NCI-H2171 treated with DMSO at 0.1 percent for 48 hours (cell line): ENCODE measurements at regions not wholly inside any gene's neighbourhood (a gene's known extent, or its start where the extent isn't known, plus 50 kb on each side); places are given as distances from the start of the nearest gene placed in this dataset.

Experiments
- DNase-seq: peaks from one replicate; lab custom pipeline; 2025; lab: John Stamatoyannopoulos, UW

DNA sequence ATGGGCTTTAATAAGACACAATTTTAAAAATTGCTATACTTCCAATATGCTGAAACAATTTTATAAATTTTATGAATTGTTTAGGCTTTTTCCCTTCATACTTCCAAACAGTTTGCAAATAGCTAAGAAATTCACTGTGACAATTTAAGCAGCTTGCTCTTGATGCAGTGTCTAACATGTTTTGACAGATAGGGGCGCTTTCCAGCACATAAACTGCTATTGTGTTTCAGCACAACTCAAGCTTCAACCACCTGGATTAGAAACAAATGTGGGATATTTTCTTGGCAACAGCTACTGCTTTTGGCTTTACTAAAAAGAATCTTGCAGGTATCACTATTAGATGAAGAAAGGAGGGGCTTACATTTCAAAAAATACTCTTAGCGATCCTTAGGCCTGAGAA lies 565.8 kb upstream of the DPPA4 start:
- no peak for DNase-seq

DNA sequence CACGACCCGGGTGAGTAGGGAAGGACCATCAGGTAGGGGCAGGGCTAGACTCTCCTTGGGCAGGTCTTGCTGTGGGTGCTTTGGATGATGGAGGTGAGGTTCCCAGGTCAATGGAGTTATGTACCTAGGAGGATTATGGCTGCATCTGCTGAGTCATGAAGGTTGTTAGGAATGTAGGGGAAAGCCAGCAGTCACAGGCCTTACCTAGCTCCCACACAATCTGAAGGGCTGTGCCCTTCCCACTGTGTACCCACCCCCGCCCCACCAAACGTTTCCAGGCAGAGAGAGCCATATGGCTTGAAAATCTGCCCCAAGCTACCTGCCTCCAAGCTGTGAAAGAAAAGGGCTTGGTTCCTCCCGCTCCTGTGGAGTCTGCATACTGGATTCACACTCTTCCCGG lies 573.4 kb upstream of the DPPA4 start:
- DNase-seq = no peak

DNA sequence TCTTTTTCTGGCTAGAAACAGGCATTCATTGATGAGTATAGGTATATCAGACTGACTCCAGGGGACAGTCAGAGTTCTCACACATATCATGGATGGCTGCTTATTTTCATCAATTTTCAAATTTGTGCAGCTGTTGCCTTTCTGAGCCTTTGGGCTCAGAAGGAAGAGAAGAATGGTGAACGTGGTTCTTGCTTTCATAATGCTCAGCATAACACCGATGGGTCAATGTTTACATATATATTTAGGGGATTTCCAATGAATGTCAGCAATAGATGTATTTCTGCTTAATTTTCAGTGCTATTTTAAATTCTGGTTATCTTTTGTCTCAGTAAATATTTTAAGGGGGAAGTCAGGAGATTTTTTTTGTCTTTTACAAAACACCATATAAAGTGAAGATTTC lies 581.4 kb upstream of the DPPA4 start:
- no peak for DNase-seq

DNA sequence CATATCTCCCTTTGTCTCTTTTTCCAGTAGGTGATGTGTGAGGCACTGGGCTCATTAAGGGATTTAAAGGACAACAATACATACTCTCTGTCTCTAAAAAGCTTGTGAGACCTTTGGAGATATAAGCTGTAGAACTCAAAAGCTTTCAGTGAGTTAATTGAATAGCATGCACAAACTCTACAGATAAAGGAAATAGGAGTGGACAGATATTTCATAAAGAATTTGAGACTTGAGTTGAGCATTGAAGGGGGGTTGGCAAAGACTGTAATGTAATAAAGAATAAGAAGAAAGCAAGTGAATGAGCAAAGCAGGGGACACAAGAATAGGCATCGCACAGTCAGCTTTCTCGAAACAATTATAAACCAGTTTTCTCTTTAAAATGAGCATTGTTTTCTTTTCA lies 583.4 kb upstream of the DPPA4 start:
- no peak for DNase-seq

DNA sequence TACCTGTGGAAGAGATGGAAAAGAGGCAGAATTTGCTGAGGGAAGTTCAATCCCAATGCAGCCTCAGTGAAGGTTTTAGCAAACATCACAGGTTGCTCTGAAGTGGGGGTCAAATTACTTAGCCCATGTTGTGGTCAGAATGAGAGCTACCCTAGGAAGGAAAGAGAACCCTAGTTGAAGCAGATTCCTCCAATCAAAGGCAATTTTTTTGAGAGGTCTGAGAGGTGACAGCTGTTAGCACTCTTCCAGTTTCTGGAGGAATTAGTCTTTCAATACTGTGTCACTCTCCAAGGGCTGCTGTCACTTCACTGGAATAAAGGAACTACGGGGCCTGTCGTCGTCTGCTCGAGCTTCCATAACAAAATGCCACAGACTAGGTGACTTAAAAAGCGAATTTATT lies 584.2 kb upstream of the DPPA4 start:
- DNase-seq = no peak

DNA sequence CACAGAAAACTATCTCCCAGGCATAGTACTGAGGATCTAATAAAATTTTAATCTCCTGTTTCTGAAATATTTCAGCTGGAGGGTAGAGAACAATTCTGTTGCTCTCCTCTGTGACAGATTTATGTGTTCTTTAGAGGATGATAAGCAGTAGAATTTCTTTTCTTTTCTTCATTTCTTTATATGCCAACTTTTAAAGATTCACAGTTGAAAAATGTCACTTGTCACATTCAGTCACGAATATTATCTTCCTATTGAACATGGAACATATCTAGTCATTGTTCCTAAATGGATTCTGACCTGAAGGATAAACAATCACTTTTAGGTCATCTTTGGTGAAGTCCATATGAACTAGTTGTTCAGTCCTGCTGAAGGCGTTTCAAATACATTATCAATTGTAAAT lies 585.5 kb upstream of the DPPA4 start:
- DNase-seq = no peak

DNA sequence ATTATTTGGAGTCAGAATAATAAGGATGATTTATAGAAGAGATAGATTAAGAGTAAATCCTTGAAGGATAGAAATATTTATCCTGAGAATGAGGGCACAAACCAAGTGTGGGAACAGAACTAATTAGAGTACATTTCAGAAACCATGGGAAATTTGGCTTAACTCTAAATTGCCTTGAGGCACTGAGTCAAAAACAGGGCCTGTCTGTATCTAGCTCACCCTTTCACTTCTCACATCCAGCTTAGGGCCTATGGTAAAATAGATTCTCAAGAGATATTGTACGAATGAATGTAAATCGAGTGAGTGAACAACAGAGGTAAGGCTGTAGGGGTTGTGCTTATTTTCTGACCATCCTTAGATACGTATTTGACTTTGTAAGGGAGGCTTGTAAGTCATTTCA lies 586.1 kb upstream of the DPPA4 start:
- no peak for DNase-seq

DNA sequence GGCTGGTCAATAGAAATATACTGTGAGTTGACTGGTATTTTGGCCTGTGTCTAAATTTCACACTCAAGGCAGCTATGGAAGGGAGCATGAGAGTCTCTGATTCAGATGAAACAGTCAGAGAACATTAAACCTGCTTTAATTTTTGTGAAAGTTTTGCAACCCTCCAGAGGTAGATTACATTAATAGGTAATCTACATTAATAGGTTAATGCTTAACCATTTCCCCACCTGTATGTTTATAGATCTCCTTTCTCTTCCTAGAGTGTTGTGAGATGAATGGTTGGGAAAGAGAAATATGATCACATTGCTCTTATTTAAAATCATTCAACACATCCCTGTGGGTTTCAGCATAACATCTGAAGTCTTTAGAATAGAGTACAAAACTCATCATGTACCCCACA lies 586.9 kb upstream of the DPPA4 start:
- no peak for DNase-seq

DNA sequence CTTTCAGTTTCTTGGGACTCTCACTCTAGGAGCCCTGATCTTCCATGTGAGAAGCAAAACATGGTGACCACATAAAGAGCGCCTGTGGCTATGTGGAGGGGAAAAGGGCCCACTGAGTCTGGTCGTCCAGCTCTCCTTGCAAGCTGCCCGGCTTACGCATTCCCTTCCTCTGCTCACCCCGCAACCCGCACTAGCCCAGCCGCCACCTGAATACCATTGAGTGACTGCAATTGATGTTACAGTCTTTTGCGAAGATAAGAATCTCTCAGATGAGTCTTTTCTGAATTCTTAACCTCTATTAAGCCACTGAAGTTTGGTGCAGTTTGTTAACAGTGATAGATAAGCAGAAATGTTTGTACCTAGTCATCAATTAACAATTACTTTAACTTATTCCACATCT lies 589.0 kb upstream of the DPPA4 start:
- DNase-seq = no peak

DNA sequence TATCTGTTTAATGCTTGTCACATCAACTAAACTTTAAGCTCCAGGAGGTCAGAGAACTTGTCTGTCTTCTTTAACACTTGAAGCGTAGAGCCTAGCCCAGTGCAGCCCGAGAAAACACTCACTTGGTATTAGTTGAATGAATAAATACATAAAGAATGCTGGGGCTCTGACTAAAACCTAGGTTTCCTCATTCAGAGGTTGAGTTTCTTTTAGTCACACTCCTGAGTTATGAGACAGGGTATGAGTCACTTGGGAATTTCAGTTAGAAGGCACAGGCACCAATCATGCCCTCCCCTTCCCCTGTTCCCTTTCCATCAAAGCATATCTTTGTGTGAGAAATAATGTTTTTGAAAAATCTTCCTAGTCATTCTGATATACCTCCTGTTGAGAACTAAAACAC lies 589.8 kb upstream of the DPPA4 start:
- DNase-seq = no peak

DNA sequence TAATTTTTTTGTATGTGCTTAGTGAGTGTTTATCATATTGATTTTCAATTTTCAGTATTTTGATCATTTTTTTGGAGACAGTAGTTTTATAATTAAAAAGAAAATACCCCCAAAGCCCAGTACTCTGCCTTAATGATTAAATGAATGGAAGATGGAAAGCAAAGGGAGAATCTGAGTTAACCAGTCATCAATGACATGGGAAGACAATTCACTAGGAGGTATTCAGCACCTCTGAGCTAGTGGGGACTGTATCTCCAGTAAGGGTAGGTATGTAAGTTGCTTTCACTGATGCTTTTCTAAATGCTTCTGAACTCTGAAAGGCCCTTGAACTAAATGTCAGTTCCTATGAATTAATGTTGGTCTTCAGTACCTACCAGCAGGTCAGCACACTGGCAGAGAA lies 590.4 kb upstream of the DPPA4 start:
- DNase-seq = no peak

DNA sequence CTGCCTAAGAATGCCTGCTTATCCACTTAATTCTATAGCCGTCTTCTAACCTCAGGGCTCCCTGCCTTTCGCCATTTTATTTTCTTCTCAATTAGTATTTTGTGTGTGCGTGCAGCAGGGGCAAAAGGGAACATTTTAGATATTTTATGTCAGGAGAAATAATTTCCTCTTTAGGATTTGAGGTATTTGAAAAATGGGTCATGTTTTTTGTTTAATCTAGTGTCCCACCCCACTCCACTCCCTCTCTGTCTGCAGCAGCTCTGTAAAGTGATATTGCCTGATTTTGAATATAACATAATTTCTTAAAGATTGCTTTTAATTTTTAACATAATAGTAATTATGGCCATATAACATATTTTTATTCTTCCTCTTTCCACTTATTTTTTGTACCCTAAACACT lies 593.2 kb upstream of the DPPA4 start:
- no peak for DNase-seq

DNA sequence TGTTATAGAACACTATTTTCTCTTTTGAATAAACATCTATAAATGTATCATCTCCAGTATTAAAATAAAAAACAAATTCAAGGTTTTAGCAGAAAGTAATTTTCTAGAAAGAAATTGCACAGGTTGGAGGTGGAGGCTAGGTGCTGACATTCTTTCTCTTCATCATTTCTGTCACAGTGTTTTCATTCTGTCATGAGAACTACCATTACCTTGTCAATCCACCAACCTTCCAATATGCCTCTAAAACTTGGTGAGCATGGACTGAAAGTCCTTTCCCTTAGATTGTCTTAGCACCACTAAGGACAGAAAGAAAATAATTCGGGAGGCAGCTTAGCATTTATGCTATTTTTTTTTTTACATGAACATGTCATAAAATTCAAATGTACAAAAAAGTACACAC lies 596.2 kb upstream of the DPPA4 start:
- DNase-seq = no peak

DNA sequence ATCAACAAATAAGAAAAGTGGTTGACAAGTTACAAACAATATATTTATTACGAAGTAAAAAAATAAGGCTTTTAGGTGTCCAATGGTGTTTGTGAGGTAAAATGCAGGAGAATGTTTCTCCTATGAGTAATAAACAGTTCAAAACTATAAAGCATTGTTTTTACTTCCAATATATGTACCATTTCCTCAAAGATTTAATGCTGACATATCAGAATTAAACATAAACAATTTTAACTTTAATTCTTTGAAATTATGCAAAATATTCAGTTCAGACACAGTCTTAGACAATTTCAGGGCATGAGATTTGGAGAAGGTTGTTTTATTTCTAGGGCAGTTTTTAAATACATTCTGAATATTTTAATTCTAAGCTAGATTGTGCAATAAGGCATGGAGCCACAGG lies 602.5 kb upstream of the DPPA4 start:
- no peak for DNase-seq

DNA sequence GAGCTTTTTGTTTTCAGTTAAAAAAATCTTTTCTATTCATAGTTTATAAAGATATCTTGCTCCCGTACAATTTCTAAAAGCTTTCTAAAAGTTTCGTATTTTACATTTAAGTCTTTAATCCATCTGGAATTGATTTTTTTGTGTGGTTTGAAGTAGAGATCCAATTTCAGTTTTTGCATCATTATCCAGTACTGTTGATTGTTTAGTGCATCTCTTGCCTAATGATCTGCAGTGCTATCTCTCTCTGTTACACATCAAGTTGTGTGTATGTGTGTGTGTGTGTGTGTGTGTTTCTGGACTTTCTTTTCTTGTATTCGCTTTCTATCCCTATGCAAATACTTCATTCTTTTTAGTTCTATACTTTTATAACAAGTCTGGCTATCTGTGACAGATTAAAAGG lies 605.8 kb upstream of the DPPA4 start:
- no peak for DNase-seq

DNA sequence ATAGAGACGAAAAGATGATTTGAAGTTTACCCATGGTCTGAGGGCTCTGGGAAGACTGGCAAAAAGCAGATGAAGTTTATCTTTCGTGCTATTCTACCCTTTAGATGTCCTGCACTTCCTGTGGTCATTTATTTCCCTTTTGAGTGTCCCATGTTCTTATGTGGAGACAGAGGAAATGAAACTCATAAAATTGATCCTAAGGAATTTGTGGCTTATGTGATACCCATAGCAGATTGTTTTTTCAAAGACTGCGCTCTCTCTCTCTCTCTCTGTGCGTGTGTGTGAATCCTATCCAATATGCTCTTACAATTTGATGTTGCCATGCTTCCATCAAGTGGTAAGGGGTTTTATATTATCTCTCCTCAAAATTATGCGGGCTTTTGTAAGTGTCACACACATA lies 607.5 kb upstream of the DPPA4 start:
- no peak for DNase-seq

DNA sequence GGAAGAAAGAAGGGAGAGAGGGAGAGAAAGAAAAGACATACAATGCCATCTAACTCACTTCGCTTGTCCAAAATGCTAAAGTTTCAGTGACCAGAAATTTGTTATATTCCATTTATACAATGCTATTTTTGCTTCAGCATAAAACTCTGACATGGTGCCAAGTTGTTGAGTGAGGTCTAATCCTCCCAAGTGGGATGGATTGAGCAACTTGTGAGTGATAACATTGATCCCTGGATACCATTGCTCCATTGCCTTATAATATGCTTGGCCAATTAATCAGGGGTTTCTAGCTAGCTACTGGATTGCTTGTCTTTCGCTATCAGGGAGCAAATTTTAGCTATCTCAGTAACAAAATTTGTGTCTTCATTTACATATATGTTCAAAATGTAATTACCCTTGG lies 615.6 kb upstream of the DPPA4 start:
- no peak for DNase-seq

DNA sequence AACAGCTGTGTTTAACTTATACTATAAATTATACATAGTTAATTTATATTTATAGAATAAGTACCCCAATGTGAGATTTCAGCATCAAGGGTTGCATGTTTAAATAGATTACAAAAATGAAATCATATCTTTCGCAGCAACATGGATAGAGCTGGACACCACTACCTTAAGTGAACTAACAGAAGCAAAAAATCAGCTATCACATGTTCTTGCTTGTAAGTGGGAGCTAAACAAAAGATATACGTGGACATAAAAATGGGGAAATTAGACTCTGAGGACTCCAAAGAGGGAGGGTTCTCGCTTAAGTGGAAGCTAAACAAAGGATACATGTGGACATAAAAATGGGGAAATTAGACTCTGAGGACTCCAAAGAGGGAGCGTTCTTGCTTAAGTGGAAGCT lies 626.5 kb upstream of the DPPA4 start:
- DNase-seq = no peak

DNA sequence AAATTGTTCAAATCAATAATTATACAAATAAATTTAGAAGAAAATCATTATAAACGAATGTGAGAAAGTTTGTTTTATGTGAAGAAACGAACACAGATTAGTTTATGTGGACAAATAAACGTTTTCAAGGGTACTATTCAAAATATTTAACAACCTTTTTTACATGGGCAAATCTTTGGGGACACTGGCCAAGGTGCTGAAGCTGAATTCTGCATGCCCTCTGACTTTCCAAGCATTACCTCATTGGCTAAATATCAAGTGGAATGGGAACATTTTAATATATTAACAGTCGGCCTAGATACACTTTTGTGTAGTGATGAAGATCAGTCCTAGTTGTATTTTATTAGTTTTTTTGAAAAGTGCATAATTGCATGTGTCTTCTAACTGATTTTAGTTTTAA lies 636.4 kb upstream of the DPPA4 start:
- DNase-seq = no peak

DNA sequence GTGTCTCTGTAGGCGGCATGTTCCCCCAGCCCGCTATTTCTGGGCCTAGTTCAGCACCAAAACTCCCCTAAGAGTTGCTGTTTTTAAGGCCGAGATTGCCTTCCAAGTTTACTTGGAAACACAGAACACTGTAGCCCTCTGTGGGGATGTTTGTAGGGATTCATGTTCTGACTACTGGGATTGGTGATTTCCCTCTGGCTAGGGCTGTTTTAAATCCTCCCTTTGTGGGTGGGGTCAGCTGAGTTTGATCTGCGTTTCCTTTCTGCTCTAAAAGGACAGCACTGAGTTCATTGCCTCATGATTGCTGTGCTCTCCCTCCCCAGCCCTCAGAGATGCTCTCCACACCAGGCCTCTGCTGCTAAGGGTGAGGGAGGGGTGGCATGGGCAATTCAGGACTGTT lies 640.6 kb upstream of the DPPA4 start:
- no peak for DNase-seq

DNA sequence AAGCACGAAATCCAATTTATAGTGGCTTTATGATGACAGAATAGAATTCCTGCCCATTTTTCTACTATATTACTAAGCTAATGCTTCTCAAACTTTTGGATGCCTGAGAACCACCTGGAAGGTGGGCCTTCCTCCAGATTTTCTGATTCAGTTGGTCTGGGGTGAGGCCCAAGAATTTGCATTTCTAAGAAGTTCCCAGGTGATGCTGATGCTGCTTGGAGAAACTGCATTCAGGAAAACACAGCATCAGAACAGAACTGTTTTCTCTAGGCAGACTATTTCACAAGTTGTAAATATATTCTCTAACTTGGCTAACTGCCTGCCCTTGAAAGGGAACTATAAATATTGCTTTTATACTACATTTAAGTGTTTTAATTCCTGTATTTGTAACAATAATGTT lies 644.9 kb upstream of the DPPA4 start:
- DNase-seq = no peak

DNA sequence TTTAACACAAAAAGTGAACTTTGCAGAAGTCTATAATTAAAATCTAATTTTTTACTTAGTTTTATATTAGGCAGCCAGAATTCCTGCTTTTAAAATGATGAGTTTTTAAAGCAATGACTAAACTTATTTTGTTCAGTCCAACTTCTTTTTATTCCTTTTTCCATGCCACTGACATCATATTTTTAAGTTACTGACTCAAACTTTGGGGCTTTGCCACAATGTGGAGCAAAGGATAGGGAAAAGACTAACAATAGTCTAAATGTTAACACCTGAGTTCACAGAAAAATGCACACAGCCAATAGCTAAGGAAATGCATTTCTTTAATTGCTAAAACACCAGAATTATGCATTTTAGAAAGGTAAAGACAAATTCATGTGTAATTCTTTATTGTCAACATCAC lies 647.6 kb upstream of the DPPA4 start:
- DNase-seq = no peak

DNA sequence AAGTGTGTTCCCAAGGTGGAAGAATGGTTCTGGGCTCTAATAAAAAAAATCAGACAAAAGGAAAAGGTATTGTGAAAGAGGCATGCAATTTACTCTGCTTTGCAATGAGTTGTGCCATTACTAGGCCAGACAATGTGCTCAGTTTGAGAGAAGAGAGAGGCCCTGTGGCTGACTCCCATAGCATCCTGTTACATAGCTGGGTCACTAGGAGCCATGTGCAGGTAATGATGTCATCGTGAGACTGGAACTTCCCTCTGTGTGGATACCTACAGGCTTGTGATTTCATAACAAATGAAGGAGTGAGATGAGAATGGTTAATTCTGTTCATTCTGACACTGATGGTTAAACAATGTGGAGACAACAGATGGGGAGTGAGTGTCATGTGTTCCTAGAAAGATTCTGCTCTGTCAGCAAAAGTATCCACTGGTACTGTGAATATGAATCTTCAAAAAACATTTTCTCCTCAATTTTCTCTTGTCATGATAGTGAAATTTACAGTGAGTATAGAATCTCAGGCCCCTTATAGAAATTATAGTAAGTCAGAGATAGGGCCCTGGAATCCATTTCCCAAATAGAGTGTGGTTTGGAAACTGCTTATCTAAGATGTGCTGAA lies 648.7 kb upstream of the DPPA4 start:
- DNase-seq = no peak

DNA sequence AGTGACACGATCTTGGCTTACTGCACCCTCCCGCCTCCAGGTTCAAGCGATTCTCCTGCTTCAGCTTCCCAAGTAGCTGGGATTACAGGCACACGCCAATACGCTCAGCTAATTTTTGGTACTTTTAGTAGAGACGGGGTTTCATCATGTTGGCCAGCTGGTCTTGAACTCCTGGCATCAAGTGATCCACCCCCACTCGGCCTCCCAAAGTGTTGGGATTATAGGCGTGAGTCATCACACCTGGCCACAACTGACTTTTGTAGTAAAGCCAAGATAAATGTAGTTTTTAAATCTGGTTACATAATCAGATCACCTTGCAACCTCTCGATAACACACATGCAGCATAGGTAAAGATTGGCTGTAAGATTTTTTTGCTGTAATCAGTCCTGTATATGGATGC lies 657.5 kb upstream of the DPPA4 start:
- DNase-seq = no peak

DNA sequence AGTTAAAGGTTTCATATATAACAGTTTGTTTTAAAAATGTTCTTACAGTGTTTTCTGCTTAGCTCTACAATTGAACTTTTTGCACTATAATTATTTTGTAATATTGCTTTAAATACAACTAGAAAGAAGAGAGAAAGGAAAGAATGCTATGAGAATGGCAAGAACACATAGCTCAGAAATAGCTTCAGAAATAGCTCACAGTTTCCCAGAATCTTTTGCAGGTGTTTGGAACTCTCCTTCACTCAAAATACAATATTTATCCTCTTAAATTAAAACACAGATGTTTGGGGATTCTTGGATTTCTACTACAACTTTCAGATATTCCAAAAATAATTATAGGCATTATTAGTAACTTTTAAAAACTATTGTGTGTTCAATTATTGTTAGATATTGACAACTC lies 658.0 kb upstream of the DPPA4 start:
- no peak for DNase-seq
